ENCODE measurements at regions not wholly inside any gene's neighbourhood (a gene's known extent, or its start where the extent isn't known, plus 50 kb on each side); places are given as distances from the start of the nearest gene placed in this dataset.

- Mint-ChIP-seq H3K27me3 (peaks cover 6% of the 10 kb centered on the region), H3K4me1 (ENCODE audit: low read depth) (no peaks in the 10 kb centered on the region), H3K4me3 (no peak overlapping the region), H3K9me3 (ENCODE audit: low read depth) (no peaks in the 10 kb centered on the region), H3K27ac (no peak overlapping the region), H3K36me3 (no peaks in the 10 kb centered on the region)
Observed at GRCh38 chr13:79709471-79709870, 228.5 kb downstream of the NDFIP2 start.

DNA sequence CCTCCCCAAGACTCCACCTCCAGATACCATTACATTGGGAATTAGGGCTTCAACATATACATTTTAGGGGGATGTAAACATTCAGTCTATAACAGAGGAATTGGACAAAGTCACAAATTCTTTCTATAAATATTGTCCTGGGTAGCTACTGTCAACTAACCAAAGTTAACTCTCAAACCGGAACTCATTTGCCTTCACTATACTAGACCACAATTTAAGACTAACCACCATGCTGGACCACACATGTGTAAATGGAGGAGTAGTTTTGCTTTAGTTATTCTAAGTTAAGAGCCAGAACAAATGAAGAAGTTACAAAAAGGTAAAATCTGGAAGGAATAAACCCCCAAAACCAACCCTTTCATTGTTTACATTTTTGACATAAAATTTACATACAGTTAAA, 222.8 kb downstream of the NDFIP2 start:
- no peak overlapping the region for H3K27ac Mint-ChIP-seq
- H3K9me3 Mint-ChIP-seq (ENCODE audit: low read depth), result no peaks in the 10 kb centered on the region
- no peaks in the 10 kb centered on the region for H3K4me1 Mint-ChIP-seq (ENCODE audit: low read depth)
- no peaks in the 10 kb centered on the region for H3K27me3 Mint-ChIP-seq
- no peaks in the 10 kb centered on the region for H3K36me3 Mint-ChIP-seq
- H3K4me3 Mint-ChIP-seq, result no peak overlapping the region

DNA sequence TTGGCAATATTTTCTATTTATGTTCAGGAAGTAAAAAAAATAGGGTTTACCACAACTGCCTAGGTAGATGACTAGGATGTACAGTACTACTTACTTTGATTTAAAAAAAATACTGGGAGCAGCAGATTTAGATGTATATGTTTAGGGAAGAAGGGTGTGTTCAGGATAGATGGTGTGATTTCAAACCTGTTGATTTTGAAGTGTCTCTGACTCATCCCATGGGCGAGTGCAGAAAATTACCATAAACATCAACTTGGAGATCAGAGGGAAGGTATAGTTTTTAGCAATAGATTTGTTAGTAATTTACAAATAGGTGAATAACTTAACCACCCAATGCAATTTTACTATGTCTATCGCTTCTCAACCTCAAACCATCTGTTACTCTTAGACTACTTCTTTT, 214.8 kb downstream of the NDFIP2 start:
- no peaks in the 10 kb centered on the region for H3K4me1 Mint-ChIP-seq (ENCODE audit: low read depth)
- H3K27ac Mint-ChIP-seq, result no peak overlapping the region
- no peaks in the 10 kb centered on the region for H3K36me3 Mint-ChIP-seq
- H3K27me3 Mint-ChIP-seq, result peaks cover 2% of the 10 kb centered on the region
- H3K9me3 Mint-ChIP-seq (ENCODE audit: low read depth), result no peaks in the 10 kb centered on the region
- no peak overlapping the region for H3K4me3 Mint-ChIP-seq

DNA sequence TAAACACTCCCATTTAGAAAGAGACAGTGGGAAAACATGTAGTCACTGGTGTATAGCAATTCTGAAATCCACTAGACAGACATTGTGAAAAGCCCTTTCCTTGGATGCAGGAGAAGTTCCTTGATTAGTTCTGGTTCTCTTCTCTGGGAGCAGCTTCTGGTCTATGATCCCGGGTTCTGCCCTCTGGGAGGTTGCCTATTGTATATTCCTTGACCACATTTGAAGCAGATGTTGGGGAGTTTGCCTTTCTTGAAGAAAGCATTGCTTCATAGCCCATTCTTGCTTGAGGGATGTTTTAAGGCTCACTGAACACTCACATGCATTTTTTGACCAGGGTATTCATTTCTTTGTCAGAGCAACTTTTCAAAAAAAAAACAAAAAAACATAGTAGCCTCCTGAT, 211.9 kb downstream of the NDFIP2 start:
- H3K36me3 Mint-ChIP-seq, result no peaks in the 10 kb centered on the region
- H3K27ac Mint-ChIP-seq, result no peak overlapping the region
- peaks cover 2% of the 10 kb centered on the region for H3K27me3 Mint-ChIP-seq
- no peaks in the 10 kb centered on the region for H3K4me1 Mint-ChIP-seq (ENCODE audit: low read depth)
- H3K4me3 Mint-ChIP-seq, result no peak overlapping the region
- H3K9me3 Mint-ChIP-seq (ENCODE audit: low read depth), result no peaks in the 10 kb centered on the region

GRCh38 chr13:79691826-79692225, 210.9 kb downstream of the NDFIP2 start:
- no peaks in the 10 kb centered on the region for H3K4me1 Mint-ChIP-seq (ENCODE audit: low read depth)

DNA sequence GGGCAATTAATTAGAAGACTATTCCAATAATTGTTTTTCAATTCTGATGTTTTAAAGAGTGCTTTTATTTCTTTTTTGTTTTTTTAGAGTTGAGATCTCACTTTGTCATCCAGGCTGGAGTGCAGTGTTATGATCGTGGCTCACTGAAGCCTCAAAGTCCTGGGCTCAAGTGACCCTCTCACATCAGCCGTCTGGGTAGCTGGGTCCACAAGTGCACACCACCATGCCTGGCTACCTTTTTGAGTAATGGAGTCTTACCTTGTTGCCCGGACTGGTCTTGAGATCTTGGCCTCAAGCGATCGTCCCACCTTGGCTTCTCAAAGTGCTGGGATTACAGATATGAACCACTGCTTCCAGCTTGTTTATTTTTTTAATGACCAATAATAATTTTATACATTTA, 207.8 kb downstream of the NDFIP2 start:
- Mint-ChIP-seq H3K9me3 (ENCODE audit: low read depth) (peaks cover 3% of the 10 kb centered on the region), H3K27ac (no peak overlapping the region), H3K27me3 (no peaks in the 10 kb centered on the region), H3K4me1 (ENCODE audit: low read depth) (no peaks in the 10 kb centered on the region), H3K36me3 (no peaks in the 10 kb centered on the region), H3K4me3 (no peak overlapping the region)

More at GRCh38 chr13:79691826-79692225, 210.9 kb downstream of the NDFIP2 start:
- H3K27ac Mint-ChIP-seq, result no peak overlapping the region
- H3K4me3 Mint-ChIP-seq, result no peak overlapping the region
- no peaks in the 10 kb centered on the region for H3K36me3 Mint-ChIP-seq
- H3K9me3 Mint-ChIP-seq (ENCODE audit: low read depth), result no peaks in the 10 kb centered on the region
- peaks cover 2% of the 10 kb centered on the region for H3K27me3 Mint-ChIP-seq

DNA sequence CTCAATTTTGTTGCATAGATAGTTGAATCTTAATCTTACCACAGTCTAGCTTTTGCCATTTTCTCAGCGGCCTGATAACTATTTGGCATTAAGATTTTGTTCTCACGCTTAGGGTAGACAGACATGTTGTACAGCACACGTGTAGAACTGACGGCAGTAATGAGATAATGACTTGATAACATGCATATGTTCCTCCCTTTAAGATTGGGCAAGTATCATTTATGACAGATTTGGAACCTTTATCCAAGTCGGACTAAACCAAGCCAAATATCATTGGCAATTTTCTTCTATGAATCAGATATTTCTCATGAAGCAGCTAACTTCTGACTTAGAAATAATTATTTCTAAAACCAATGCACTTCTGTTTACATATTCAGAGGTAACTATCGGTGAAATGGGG, 205.5 kb downstream of the NDFIP2 start:
- Mint-ChIP-seq H3K36me3 (no peaks in the 10 kb centered on the region), H3K27ac (no peak overlapping the region), H3K4me1 (ENCODE audit: low read depth) (no peaks in the 10 kb centered on the region), H3K4me3 (no peak overlapping the region), H3K9me3 (ENCODE audit: low read depth) (peaks cover 3% of the 10 kb centered on the region), H3K27me3 (no peaks in the 10 kb centered on the region)

GRCh38 chr13:79684371-79684770, 203.4 kb downstream of the NDFIP2 start:
- H3K4me3 Mint-ChIP-seq, result no peak overlapping the region
- H3K9me3 Mint-ChIP-seq (ENCODE audit: low read depth), result peaks cover 3% of the 10 kb centered on the region
- H3K27me3 Mint-ChIP-seq, result peaks cover under 1% of the 10 kb centered on the region
- H3K4me1 Mint-ChIP-seq (ENCODE audit: low read depth), result no peaks in the 10 kb centered on the region
- no peak overlapping the region for H3K27ac Mint-ChIP-seq
- H3K36me3 Mint-ChIP-seq, result no peaks in the 10 kb centered on the region

- Mint-ChIP-seq H3K27ac (no peak overlapping the region), H3K36me3 (no peaks in the 10 kb centered on the region), H3K27me3 (peaks cover 2% of the 10 kb centered on the region), H3K4me3 (no peak overlapping the region), H3K4me1 (ENCODE audit: low read depth) (no peaks in the 10 kb centered on the region), H3K9me3 (ENCODE audit: low read depth) (peaks cover 3% of the 10 kb centered on the region)
Observed at GRCh38 chr13:79682164-79682563, 201.2 kb downstream of the NDFIP2 start.

DNA sequence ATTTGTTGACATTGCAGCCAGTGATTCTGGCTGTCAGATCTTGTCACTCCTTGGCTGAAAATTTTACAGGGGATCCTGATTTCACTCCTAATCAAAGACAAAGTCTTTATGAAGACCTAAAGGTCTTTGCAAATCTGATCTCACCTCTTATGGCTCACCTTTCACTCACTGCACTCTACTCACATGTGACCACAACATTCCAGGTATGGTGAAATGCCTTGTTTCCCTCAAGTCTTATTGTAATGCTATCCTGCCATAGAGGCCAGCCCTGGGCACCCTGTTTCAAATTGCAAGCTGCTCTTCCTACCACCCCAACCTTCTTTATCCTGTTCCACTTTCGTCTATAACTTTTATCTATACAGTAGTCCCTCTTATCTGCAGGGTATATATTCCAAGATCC, 200.1 kb downstream of the NDFIP2 start:
- H3K4me3 Mint-ChIP-seq, result no peak overlapping the region
- H3K36me3 Mint-ChIP-seq, result no peaks in the 10 kb centered on the region
- peaks cover 3% of the 10 kb centered on the region for H3K9me3 Mint-ChIP-seq (ENCODE audit: low read depth)
- no peak overlapping the region for H3K27ac Mint-ChIP-seq
- no peaks in the 10 kb centered on the region for H3K4me1 Mint-ChIP-seq (ENCODE audit: low read depth)
- peaks cover 2% of the 10 kb centered on the region for H3K27me3 Mint-ChIP-seq

DNA sequence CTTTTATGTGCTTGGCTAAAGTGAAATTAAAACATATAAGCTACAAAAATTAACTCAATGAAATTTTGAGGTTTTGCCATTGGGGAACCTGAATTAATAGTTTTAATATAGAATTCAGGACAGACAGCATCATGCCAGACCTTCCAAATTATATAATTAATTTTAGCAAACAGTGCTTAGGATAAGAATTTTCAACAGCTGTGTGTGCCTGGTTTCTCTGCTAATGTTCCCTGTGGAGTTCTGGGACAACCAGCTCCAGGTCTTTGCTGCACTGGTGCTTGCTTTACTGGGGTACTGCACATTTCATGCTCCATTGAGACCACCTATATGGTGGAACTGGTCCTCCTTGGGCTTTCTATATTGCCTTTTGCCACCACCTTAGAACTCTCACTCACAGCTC, 199.5 kb downstream of the NDFIP2 start:
- Mint-ChIP-seq H3K9me3 (ENCODE audit: low read depth) (peaks cover 3% of the 10 kb centered on the region), H3K4me3 (no peak overlapping the region), H3K4me1 (ENCODE audit: low read depth) (no peaks in the 10 kb centered on the region), H3K27me3 (peaks cover 2% of the 10 kb centered on the region), H3K36me3 (no peaks in the 10 kb centered on the region), H3K27ac (no peak overlapping the region)

DNA sequence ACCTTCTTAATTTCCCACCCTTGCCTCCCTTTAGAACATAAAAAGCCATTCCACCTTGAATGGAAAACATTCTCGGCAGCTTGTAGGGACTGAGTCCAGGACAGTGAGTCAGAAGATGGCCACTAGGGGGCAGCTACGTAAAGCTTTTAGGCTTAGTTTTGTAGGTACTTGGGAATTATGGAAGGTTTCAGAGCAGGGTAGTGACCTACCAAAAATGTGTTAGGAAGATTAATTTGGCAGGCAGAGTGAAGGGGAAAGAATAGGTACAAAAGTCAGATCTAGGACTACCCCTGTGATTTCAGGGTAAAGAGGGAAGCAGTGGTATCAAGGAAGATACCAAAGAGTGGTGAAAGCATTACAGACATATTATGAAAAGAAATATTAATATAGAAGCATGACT, 198.4 kb downstream of the NDFIP2 start:
- Mint-ChIP-seq H3K4me3 (no peak overlapping the region), H3K36me3 (no peaks in the 10 kb centered on the region), H3K27me3 (peaks cover 2% of the 10 kb centered on the region), H3K27ac (no peak overlapping the region), H3K9me3 (ENCODE audit: low read depth) (peaks cover under 1% of the 10 kb centered on the region), H3K4me1 (ENCODE audit: low read depth) (no peaks in the 10 kb centered on the region)

- Mint-ChIP-seq H3K4me3 (no peak overlapping the region), H3K27me3 (peaks cover 2% of the 10 kb centered on the region), H3K9me3 (ENCODE audit: low read depth) (no peaks in the 10 kb centered on the region), H3K27ac (no peak overlapping the region), H3K4me1 (ENCODE audit: low read depth) (no peaks in the 10 kb centered on the region), H3K36me3 (no peaks in the 10 kb centered on the region)
Observed at GRCh38 chr13:79678100-79678499, 197.1 kb downstream of the NDFIP2 start.

- Mint-ChIP-seq H3K9me3 (ENCODE audit: low read depth) (no peaks in the 10 kb centered on the region), H3K4me1 (ENCODE audit: low read depth) (no peaks in the 10 kb centered on the region)
Observed at GRCh38 chr13:79675931-79676660, 195.1 kb downstream of the NDFIP2 start.

GRCh38 chr13:79674765-79675515, 194.0 kb downstream of the NDFIP2 start:
- H3K36me3 Mint-ChIP-seq, result no peaks in the 10 kb centered on the region
- H3K4me3 Mint-ChIP-seq, result no peak overlapping the region
- peaks cover 2% of the 10 kb centered on the region for H3K27me3 Mint-ChIP-seq
- no peak overlapping the region for H3K27ac Mint-ChIP-seq
- no peaks in the 10 kb centered on the region for H3K9me3 Mint-ChIP-seq (ENCODE audit: low read depth)
- H3K4me1 Mint-ChIP-seq (ENCODE audit: low read depth), result no peaks in the 10 kb centered on the region

More at GRCh38 chr13:79675931-79676660, 195.1 kb downstream of the NDFIP2 start:
- no peak overlapping the region for H3K4me3 Mint-ChIP-seq
- H3K27me3 Mint-ChIP-seq, result peaks cover 2% of the 10 kb centered on the region
- no peak overlapping the region for H3K27ac Mint-ChIP-seq
- H3K36me3 Mint-ChIP-seq, result no peaks in the 10 kb centered on the region

DNA sequence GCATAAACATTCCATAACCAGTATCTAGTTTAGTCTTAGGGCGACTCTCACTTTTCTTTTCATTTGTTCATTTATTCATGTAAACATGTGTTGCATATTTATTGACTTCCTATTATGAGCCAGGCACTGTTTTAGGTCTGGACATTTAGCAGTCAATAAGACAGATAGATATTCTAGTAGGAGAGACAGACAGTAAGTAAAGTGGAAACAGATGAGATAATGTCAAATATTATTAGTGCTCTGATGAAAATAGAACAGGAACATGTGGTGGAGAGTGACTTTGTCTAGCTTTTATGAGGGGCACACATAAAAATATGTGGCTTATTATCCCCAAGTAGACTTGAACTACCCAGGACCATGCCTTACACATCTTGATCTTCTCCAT, 193.0 kb downstream of the NDFIP2 start:
- H3K27me3 Mint-ChIP-seq, result no peaks in the 10 kb centered on the region
- no peak overlapping the region for H3K27ac Mint-ChIP-seq
- no peaks in the 10 kb centered on the region for H3K36me3 Mint-ChIP-seq
- H3K9me3 Mint-ChIP-seq (ENCODE audit: low read depth), result no peaks in the 10 kb centered on the region
- H3K4me1 Mint-ChIP-seq (ENCODE audit: low read depth), result no peaks in the 10 kb centered on the region
- H3K4me3 Mint-ChIP-seq, result no peak overlapping the region

Measured in activated naive CD8-positive, alpha-beta T cell (primary cell).